ENCODE measurements at regions not wholly inside any gene's neighbourhood (a gene's known extent, or its start where the extent isn't known, plus 50 kb on each side); places are given as distances from the start of the nearest gene placed in this dataset.

GRCh38 chr18:39455285-39455684 lies 1889.7 kb upstream of the CELF4 start:
- TF ChIP-seq CTCF (IDR thresholded peaks at IDR 0.05; ENCODE audit: low read depth, low read length, poor library complexity, severe bottlenecking) (no peak), EZH2phosphoT487 (IDR thresholded peaks at IDR 0.05; ENCODE audit: borderline replicate concordance, low read length) (no peak)

Measured in DOHH2 (cell line).